ENCODE measurements at regions not wholly inside any gene's neighbourhood (a gene's known extent, or its start where the extent isn't known, plus 50 kb on each side); places are given as distances from the start of the nearest gene placed in this dataset.
"Not testable (repeated sequence)": the region's sequence is repeated elsewhere in the genome, so short reads cannot be mapped to it uniquely, and the experiment has no call there.

- DNase-seq (ENCODE audit: low read depth): not testable (repeated sequence)
These were observed 72.7 kb upstream of the NPIPB12 start for GRCh38 chr16:29578898-29579297.

GRCh38 chr16:29581764-29582163 is 75.6 kb upstream of the NPIPB12 start:
- DNase-seq (ENCODE audit: low read depth): not testable (repeated sequence)

GRCh38 chr16:29591919-29592318 is 71.1 kb upstream of the SPN start:
- DNase-seq (ENCODE audit: low read depth): not testable (repeated sequence)

GRCh38 chr16:29594269-29594925 is 68.7 kb upstream of the SPN start:
- DNase-seq (ENCODE audit: low read depth): not testable (repeated sequence)

GRCh38 chr16:29594926-29595838 is 67.9 kb upstream of the SPN start:
- peak; percentile 77 for DNase-seq (ENCODE audit: low read depth)

GRCh38 chr16:29597030-29597429 is 66.0 kb upstream of the SPN start:
- not testable (repeated sequence) for DNase-seq (ENCODE audit: low read depth)

- DNase-seq (ENCODE audit: low read depth): not testable (repeated sequence)
These were observed 62.7 kb upstream of the SPN start for GRCh38 chr16:29600111-29601000.

- not testable (repeated sequence) for DNase-seq (ENCODE audit: low read depth)
These were observed 60.8 kb upstream of the SPN start for GRCh38 chr16:29602247-29602625.

- not testable (repeated sequence) for DNase-seq (ENCODE audit: low read depth)
These were observed 60.4 kb upstream of the SPN start for GRCh38 chr16:29602683-29603088.

- DNase-seq (ENCODE audit: low read depth): not testable (repeated sequence)
These were observed 58.2 kb upstream of the SPN start for GRCh38 chr16:29604631-29605549.

GRCh38 chr16:29605593-29606205 is 57.3 kb upstream of the SPN start:
- not testable (repeated sequence) for DNase-seq (ENCODE audit: low read depth)

- not testable (repeated sequence) for DNase-seq (ENCODE audit: low read depth)
These were observed 56.2 kb upstream of the SPN start for GRCh38 chr16:29606669-29607427.

GRCh38 chr16:29607428-29607823 is 55.6 kb upstream of the SPN start:
- not testable (repeated sequence) for DNase-seq (ENCODE audit: low read depth)

- DNase-seq (ENCODE audit: low read depth): not testable (repeated sequence)
These were observed 50.4 kb upstream of the SPN start for GRCh38 chr16:29612381-29613306.

Measured in fibroblast of the conjunctiva (primary cell).